ENCODE measurements at regions not wholly inside any gene's neighbourhood (a gene's known extent, or its start where the extent isn't known, plus 50 kb on each side); places are given as distances from the start of the nearest gene placed in this dataset.

DNA sequence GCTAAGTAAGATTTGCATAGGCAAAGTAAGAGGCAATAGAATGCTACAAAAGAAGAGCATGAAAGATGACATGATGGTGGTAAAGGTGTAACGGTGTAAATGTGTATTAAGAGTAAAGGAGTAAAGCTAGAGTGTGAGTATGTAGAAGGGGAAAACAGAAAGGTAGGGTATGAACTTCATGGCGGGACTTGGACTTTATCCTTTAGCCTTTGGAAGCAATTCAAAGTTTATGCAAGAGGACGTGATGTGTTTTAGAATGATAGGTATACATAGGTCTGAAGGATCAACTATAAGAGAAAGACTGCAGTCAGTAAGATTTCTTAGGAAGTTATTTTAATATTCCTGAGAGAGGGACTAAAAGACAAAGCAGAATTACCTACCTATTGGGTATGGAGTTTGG is 358.0 kb upstream of the FAT3 start:
- no peak for DNase-seq (ENCODE audit: low spot score)

GRCh38 chr11:91860661-91861060 is 364.0 kb upstream of the FAT3 start:
- DNase-seq (ENCODE audit: low spot score): no peak

GRCh38 chr11:91859666-91860065 is 365.0 kb upstream of the FAT3 start:
- DNase-seq (ENCODE audit: low spot score): no peak

DNA sequence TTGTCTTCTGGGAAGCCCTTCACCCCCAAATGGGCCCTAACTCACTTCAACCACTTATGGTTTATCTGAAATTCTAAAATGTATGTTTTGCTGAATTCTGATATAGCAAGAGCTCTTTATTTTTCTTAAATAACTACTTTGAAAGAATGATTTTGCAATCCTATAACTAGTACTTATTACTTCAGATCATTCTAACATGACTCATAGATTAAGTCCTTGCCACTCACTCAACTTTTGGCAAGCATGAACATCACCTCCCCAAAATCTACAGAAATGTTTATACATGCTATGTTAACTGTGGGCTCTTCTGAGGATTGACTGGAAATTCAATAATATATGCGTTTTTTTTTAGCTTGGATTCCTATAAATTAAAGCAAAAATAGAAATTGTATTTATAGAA is 367.4 kb upstream of the FAT3 start:
- DNase-seq (ENCODE audit: low spot score): peak; percentile 3

GRCh38 chr11:91854780-91855179 is 369.8 kb upstream of the FAT3 start:
- DNase-seq (ENCODE audit: low spot score): no peak

GRCh38 chr11:91854171-91854570 is 370.4 kb upstream of the FAT3 start:
- no peak for DNase-seq (ENCODE audit: low spot score)

DNA sequence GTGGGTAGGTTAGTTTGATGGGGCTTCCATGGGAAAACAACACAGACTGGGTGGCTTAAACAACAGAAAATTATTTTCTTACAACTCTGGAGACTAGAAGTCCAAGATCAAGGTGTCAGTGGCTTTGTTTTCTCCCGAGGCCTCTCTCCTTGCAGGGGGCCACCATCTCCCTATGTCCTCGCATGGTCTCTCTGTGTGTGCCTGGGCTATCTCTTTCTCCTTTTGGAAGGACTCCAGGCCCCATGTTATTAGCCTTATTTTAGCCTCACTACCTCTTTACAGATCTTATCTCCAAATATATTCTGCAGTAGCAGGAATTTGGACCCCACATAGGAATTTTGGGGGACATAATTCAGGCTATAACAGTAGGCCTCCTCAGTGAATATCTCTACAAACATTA is 372.7 kb upstream of the FAT3 start:
- DNase-seq (ENCODE audit: low spot score): no peak

- DNase-seq (ENCODE audit: low spot score): no peak
Observed at GRCh38 chr11:91850533-91851275, 373.9 kb upstream of the FAT3 start.

- DNase-seq (ENCODE audit: low spot score): no peak
Observed at GRCh38 chr11:91850021-91850420, 374.6 kb upstream of the FAT3 start.

GRCh38 chr11:91846649-91847048 is 378.0 kb upstream of the FAT3 start:
- no peak for DNase-seq (ENCODE audit: low spot score)

- DNase-seq (ENCODE audit: low spot score): no peak
Observed at GRCh38 chr11:91846002-91846401, 378.6 kb upstream of the FAT3 start.

DNA sequence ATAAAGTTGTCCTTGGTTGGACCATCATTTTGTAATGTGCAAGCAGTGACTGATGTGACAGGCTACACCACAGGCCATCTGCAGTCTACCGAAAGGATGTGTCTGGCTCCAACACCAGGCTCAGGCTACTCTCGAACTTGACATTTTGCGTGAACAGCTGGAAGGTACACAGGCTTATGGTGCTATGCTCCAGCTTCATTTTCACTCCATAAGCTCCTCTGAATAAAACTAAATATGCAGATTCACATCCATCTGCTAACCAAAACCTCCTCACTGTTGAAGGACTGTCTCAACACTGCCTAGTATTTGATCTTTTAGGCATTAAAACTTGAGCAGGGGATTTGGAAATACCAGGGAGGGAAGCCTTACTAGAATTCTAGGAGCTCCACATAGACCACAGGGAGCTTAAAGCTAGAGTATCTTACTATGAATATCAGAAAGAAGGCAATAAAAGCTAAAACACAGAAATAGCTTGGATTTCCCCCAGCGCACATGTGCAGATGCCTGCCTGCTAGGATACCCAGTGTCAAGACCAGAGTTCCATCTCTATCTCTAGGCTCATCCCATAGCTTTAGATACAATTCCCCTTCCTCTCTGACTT is 383.9 kb upstream of the FAT3 start:
- DNase-seq (ENCODE audit: low spot score): no peak

GRCh38 chr11:91837411-91838330 is 386.9 kb upstream of the FAT3 start:
- DNase-seq (ENCODE audit: low spot score): no peak

DNA sequence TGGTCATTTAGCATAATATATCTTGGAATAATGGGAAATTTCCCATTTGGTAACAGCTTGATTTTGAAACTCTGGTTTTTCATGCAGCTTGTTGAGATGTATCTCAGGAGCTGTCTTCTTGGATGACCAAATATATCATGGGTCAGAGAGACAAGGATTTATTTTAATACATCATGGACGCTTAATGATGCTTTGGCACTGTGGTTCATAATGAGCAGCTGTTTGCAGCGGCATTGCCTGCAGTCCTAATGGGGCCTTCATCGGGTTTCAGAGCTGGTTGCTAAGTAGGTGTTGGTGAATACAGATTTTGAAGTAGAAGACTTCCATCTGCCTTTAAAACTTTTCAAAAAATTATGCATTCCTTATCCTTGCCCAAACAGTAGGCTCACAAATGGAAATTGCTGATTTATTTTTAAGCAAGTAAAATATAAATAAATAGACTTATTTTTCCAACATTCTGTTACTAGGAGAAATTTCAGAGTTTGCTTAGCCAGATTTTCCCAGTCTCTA is 389.5 kb upstream of the FAT3 start:
- DNase-seq (ENCODE audit: low spot score): no peak

DNA sequence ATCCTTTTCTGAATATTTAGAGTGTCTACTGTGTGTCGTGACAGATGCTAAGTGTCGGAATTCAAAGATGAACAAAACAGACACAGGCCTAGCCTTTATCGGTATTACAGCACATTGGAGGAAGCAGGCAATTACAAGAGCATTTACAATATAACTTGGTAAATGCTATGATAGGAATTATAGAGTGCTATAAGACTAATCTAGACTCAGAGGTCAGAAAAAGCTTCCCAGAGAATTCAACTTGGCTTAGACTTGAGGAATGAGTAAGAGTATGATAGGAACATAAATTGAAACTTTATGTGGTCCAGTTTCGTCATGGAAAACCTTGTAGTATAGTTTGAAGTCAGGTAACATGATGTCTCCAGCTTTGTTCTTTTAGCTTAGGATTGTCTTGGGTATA is 395.7 kb upstream of the FAT3 start:
- DNase-seq (ENCODE audit: low spot score): no peak

GRCh38 chr11:91825777-91826176 is 398.8 kb upstream of the FAT3 start:
- no peak for DNase-seq (ENCODE audit: low spot score)

GRCh38 chr11:91823252-91823830 is 401.3 kb upstream of the FAT3 start:
- DNase-seq (ENCODE audit: low spot score): no peak

DNA sequence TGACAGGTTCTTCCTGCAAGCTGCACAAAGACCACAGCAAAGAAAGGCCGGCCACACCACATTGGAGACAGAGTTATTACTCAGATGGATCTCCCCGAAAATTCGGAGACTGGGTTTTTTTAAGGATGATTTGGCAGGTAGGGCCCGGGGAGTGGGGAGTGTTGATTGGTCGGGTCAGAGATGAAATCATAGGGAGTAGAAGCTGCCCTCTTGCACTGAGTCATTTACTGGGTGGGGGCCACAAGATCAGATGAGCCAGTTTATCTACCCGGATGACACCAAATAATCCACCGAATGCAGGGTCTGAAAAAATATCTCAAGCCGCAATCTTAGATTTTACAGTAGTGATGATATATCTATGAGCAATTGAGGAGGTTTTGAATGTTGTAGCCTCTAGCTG is 401.8 kb upstream of the FAT3 start:
- DNase-seq (ENCODE audit: low spot score): no peak

GRCh38 chr11:91820709-91821108 is 403.9 kb upstream of the FAT3 start:
- no peak for DNase-seq (ENCODE audit: low spot score)

DNA sequence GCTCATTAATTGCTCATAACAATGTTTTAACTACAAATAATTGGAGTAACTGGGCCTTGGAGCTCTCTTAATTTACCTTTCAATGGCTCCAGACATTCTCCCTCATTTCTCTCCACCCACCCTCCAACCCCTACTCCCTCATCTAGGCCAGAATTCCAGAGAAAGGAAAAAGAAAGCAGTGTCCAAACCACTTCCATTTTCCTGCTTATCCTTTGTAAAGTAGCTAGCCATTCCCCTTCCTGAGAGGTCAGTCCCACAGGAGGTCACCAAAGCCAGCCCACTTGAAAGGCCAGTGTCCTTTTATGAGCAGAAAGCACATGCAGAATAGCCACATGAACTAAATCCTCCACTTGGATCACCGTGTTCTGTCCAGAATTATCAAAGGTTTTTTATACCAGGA is 404.8 kb upstream of the FAT3 start:
- no peak for DNase-seq (ENCODE audit: low spot score)

GRCh38 chr11:91819195-91819594 is 405.4 kb upstream of the FAT3 start:
- no peak for DNase-seq (ENCODE audit: low spot score)

GRCh38 chr11:91817996-91818395 is 406.6 kb upstream of the FAT3 start:
- no peak for DNase-seq (ENCODE audit: low spot score)
